ENCODE measurements at regions not wholly inside any gene's neighbourhood (a gene's known extent, or its start where the extent isn't known, plus 50 kb on each side); places are given as distances from the start of the nearest gene placed in this dataset.

DNA sequence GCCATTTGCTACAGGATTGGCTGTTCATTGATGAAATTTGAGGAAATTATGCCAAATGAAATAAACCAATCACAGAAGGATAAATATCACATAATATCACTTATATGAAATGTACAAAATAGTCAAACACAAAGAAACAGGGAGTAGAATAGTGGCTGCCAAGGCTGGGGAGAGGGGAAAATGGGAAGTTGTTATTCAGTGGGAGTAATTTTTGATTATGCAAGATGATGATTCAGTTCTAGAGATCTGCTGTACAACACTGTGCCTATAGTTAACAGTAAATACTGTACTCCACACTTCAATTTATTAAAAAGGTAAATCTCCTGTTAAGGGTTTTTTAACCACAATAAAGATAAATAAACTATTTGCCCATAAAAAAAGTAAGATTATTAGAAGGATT is 101.1 kb downstream of the TMA16 start:
- no peak overlapping the region for H3K4me3 ChIP-seq (ENCODE audit: low read depth, low read length)
- TF ChIP-seq, protein P1, sequence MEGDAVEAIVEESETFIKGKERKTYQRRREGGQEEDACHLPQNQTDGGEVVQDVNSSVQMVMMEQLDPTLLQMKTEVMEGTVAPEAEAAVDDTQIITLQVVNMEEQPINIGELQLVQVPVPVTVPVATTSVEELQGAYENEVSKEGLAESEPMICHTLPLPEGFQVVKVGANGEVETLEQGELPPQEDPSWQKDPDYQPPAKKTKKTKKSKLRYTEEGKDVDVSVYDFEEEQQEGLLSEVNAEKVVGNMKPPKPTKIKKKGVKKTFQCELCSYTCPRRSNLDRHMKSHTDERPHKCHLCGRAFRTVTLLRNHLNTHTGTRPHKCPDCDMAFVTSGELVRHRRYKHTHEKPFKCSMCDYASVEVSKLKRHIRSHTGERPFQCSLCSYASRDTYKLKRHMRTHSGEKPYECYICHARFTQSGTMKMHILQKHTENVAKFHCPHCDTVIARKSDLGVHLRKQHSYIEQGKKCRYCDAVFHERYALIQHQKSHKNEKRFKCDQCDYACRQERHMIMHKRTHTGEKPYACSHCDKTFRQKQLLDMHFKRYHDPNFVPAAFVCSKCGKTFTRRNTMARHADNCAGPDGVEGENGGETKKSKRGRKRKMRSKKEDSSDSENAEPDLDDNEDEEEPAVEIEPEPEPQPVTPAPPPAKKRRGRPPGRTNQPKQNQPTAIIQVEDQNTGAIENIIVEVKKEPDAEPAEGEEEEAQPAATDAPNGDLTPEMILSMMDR (IDR thresholded peaks at IDR 0.05; ENCODE audit: borderline replicate concordance, insufficient read depth, low read depth, low read length), result no peak

DNA sequence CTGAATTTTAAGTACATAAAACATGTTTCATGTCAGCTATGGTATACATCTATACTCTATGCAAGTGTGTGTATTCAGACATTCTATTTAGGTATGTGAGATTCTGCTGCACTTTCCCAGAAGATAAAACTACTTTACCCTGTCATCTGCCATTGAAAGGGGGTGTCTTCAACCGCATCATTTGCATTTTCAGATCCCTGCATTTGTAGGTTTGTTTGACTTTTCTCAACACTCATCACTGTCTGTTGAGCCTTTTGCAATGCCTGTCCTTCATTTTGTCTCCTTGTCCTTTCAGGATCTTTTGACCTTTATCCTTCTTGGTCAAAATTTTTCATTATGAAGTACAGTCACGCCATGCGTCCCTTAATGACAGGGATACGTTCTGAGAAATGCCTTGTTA is 103.5 kb downstream of the TMA16 start:
- no peak overlapping the region for H3K4me3 ChIP-seq (ENCODE audit: low read depth, low read length)
- TF ChIP-seq, protein P1 (IDR thresholded peaks at IDR 0.05; ENCODE audit: borderline replicate concordance, insufficient read depth, low read depth, low read length), result no peak

DNA sequence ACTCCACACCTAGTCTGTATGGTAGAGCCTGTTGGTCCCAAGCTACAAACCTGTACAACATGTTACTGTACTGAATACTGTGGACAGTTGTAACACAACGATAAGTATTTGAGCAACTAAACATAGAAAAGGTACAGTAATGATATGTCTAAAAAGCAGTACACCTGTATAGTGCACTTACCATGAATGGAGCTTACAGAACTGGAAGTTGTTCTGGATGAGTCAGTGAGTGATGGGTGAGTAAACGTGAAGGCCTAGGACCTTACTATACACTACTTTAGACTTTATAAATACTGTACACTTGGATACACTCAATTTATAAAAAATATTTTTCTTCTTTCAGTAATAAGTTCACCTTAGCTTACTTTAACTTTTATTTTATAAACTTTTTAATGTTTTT is 104.0 kb downstream of the TMA16 start:
- H3K4me3 ChIP-seq (ENCODE audit: low read depth, low read length), result no peak overlapping the region
- TF ChIP-seq, protein P1 (IDR thresholded peaks at IDR 0.05; ENCODE audit: borderline replicate concordance, insufficient read depth, low read depth, low read length), result no peak

DNA sequence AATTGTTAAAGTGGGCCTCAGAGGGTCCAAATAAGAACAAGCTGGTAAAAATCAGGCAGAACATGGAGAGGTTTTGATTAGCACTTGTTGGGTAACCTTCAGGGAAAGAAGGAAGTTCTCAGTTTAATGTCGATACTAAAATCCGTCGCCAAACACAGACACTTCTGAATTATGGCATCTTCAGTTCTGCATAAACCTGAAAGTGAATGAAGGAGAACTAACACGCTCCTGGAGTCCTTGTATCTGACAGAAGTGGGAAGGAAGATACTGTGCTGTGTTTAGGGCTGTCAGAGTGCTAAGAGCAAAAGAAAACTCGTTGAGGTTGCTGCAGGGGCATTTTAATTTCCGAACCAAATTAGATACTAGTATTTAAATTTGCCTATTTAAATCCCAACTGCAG is 106.2 kb downstream of the TMA16 start:
- TF ChIP-seq, protein P1 (IDR thresholded peaks at IDR 0.05; ENCODE audit: borderline replicate concordance, insufficient read depth, low read depth, low read length), result no peak
- no peak overlapping the region for H3K4me3 ChIP-seq (ENCODE audit: low read depth, low read length)

DNA sequence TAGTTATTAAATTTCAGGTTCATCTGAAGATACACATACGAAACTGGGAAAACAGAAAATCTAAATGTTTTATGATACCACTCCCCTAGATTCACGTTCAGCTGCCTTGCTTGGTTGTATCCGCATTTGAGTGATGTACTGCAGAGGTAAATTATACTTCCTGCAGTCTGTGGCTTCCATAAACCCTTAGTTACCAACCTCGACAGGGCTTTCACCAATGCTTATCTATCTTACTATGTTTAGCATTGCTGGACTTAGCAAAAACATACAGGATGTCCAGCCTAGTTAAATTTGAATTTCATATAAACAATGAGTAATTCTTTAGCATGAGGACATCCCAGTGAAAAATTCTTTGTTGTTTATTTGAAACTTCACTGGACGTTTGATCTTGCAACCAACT is 108.8 kb downstream of the TMA16 start:
- TF ChIP-seq, protein P1 (IDR thresholded peaks at IDR 0.05; ENCODE audit: borderline replicate concordance, insufficient read depth, low read depth, low read length), result no peak

DNA sequence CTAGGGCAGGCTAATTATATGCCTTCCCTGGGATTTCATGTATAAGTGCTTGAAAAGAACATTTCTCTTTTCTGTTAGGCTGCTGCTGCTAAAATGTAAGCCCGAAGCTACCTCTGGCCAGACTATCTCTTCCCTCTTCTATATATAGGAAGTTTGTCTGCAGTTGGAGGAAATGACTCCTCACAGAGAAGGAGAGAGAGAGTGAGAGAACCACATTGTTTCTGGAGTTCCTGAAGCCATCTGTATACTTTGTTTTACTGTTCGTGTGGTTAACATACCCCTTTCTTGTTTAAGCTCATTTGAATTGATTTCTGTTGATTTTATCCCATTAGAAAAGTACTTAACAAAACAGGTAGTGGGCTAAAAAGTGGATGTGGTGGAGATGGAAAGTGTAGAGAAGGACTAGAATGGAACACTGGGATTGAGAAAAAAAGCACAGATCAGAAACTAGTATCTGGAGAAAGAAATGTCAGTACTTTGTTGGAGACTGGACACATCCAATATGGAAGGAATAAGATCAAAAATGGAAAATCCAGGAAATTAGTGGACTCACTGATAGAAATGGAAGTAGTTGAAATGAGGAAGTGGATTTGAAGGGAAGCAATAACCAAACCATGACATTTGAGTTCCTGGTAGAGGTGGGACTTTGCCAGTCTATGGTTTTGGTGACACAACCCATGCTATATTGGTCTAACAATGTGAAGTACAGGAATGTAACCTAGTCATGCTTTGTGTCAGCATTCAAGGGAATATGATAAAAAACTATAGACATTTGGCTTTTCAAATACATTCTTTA is 112.6 kb downstream of the TMA16 start:
- TF ChIP-seq, protein P1 (IDR thresholded peaks at IDR 0.05; ENCODE audit: borderline replicate concordance, insufficient read depth, low read depth, low read length), result no peak
- H3K4me3 ChIP-seq (ENCODE audit: low read depth, low read length), result no peak overlapping the region

More for the DNA sequence above, 108.8 kb downstream of the TMA16 start:
- no peak overlapping the region for H3K4me3 ChIP-seq (ENCODE audit: low read depth, low read length)

DNA sequence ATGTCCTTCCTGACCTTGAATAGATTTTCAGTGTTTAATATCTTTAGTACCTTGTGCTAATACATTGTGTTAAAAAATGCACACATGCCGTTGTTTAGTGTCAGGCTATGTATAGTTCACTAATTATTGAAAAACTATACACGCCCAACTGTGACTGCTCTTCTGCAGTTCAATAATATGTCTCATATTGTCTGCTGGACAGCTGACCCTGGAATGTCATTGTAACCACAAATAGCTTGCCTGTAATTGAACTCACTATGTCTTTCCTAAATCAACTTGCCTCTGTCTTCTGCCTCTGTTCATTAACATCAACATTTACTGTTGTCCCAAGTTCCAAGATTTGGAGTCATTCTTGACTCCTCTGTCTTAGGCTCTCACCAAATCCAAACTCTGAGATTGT is 114.5 kb downstream of the TMA16 start:
- H3K4me3 ChIP-seq (ENCODE audit: low read depth, low read length), result no peak overlapping the region
- TF ChIP-seq, protein P1 (IDR thresholded peaks at IDR 0.05; ENCODE audit: borderline replicate concordance, insufficient read depth, low read depth, low read length), result no peak
